Panc1 (cell line): ENCODE measurements at regions not wholly inside any gene's neighbourhood (a gene's known extent, or its start where the extent isn't known, plus 50 kb on each side); places are given as distances from the start of the nearest gene placed in this dataset.

Experiments used
- ATAC-seq: fragments of 200-7000 bp; cut with Tn5 transposase; 2 replicates; pipeline ENCODE4 v1.9.1; 2020; ENCODE audit warnings: mild to moderate bottlenecking, moderate library complexity
- BruUV-seq: library from RNA; stranded (reverse); fragments of 400-500 nt; replicated peaks from 2 replicates; lab custom pipeline; 2021; lab: Mats Ljungman, UMichigan
- CTCF ChIA-PET: fragments of 300-600 bp; sonication (Branson Sonifier 250); formaldehyde crosslinking; loops from one replicate; lab custom pipeline; 2022; ENCODE audit warnings: antibody characterized with exemption; lab: Charles Lee
- POLR2A ChIA-PET: fragments of 300-600 bp; sonication (Branson Sonifier 250); formaldehyde crosslinking; loops from one replicate; lab custom pipeline; 2022; ENCODE audit warnings: antibody characterized with exemption; lab: Charles Lee
- DNase-seq: peaks from one replicate; pipeline ENCODE4 v3.0.0-alpha.2; 2010; ENCODE audit warnings: low read depth, low spot score
- H3K27ac ChIP-seq: 2 replicates; pipeline ENCODE4 v1.5.1; 2011; ENCODE audit warnings: mild to moderate bottlenecking, low read length, inconsistent platforms
- H3K27me3 ChIP-seq: fragments of 200-500 bp; sonication (Bioruptor generic); 2 replicates; pipeline ENCODE4 v1.6.0; 2014; ENCODE audit warnings: low read length, inconsistent platforms; ENCODE audit not compliant: control insufficient read depth, insufficient read depth
- H3K36me3 ChIP-seq: fragments of 200-500 bp; sonication (Bioruptor generic); 2 replicates; pipeline ENCODE4 v1.5.1; 2014; ENCODE audit warnings: inconsistent platforms, mild to moderate bottlenecking, low read length, moderate library complexity; ENCODE audit not compliant: control insufficient read depth, insufficient read depth
- H3K4me1 ChIP-seq: 2 replicates; pipeline ENCODE4 v1.5.1; 2011; ENCODE audit warnings: inconsistent platforms, mild to moderate bottlenecking, low read length, moderate library complexity; ENCODE audit not compliant: control insufficient read depth, insufficient read depth
- H3K4me3 ChIP-seq, 2 experiments: 2 replicates each; pipeline ENCODE4 v1.5.1; 2011 to 2012; ENCODE audit warnings: low read depth in 2 of 2, low read length in 2 of 2, mild to moderate bottlenecking in 2 of 2, inconsistent platforms in 1 of 2, moderate library complexity in 1 of 2
- H3K9me3 ChIP-seq: fragments of 200-500 bp; sonication (Bioruptor generic); 2 replicates; pipeline ENCODE4 v1.5.1; 2014; ENCODE audit warnings: low read depth, mild to moderate bottlenecking, inconsistent platforms, low read length, moderate library complexity; ENCODE audit not compliant: control insufficient read depth, insufficient read depth
- POLR2AphosphoS5 ChIP-seq: IDR thresholded peaks from 2 replicates; pipeline ENCODE4 v1.6.1; 2012; ENCODE audit warnings: mild to moderate bottlenecking, low read depth, low read length, moderate library complexity
- REST ChIP-seq, 2 experiments: IDR thresholded peaks; 2 replicates each; pipeline ENCODE4 v1.6.1; 2011 to 2012; ENCODE audit warnings: low read depth in 2 of 2, control low read depth in 1 of 2, low read length in 1 of 2, mild to moderate bottlenecking in 1 of 2, moderate library complexity in 1 of 2; ENCODE audit not compliant: insufficient read depth in 1 of 2
- SIN3A ChIP-seq: IDR thresholded peaks from 2 replicates; pipeline ENCODE4 v1.6.1; 2012; ENCODE audit warnings: low read depth, mild to moderate bottlenecking, low read length, moderate library complexity, borderline replicate concordance; ENCODE audit not compliant: insufficient read depth
- TCF7L2 ChIP-seq: IDR thresholded peaks from 2 replicates; pipeline ENCODE4 v1.6.1; 2011; ENCODE audit warnings: mild to moderate bottlenecking, low read depth, low read length, inconsistent platforms
- in situ Hi-C: cut with HindIII; loops from 2 replicates; pipeline ENCODE4 v1.10.0; 2016; ENCODE audit warnings: low sequenced_read_pairs, low pct_unique_long_range_greater_than_20kb
- intact Hi-C: fragments of 100-400 bp; cut with micrococcal nuclease; formaldehyde crosslinking; loops from one replicate; pipeline ENCODE4 v1.10.0; 2022; ENCODE audit not compliant: unreplicated experiment
- TF ChIP-seq, protein P1 (sequence below): fragments of 450-650 bp; IDR thresholded peaks from 2 replicates; pipeline ENCODE4 v1.5.1; 2017; ENCODE audit warnings: mild to moderate bottlenecking

DNA sequence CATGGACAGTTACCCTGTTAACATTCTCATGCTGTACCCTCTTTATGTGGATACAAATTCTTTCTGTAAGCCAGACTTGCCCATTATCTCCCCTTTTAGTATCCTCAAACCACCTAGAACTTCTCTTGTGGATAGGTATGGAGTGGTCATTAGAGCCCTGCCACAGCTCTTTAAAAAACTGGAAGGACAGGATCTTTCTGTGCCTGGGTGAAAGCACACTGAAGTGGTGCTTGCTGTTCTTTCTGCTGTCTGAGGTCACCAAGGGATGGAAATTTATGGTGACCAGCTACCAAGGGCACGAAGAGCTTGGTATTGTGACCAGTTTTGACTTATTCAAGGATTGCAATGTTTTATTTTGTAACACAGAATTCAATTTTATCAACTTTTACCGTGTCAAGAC is 344.2 kb downstream of the CBLL2 start:
- in situ Hi-C loops (no loop called here), intact Hi-C loops (no loop called here)
- Histone ChIP-seq H3K9me3 (no peaks in the 10 kb centered on the region), H3K27ac (no peak overlapping the region), H3K4me3 (no peak overlapping the region), H3K36me3 (no peaks in the 10 kb centered on the region), H3K4me1 (no peaks in the 10 kb centered on the region), H3K27me3 (no peaks in the 10 kb centered on the region)
- ATAC-seq (no peak), DNase-seq (no peak)
- POLR2A ChIA-PET, result no interaction called here
- BruUV-seq, result no TSS peak
- no peak for TF ChIP-seq POLR2AphosphoS5
- TF ChIP-seq, protein P1, sequence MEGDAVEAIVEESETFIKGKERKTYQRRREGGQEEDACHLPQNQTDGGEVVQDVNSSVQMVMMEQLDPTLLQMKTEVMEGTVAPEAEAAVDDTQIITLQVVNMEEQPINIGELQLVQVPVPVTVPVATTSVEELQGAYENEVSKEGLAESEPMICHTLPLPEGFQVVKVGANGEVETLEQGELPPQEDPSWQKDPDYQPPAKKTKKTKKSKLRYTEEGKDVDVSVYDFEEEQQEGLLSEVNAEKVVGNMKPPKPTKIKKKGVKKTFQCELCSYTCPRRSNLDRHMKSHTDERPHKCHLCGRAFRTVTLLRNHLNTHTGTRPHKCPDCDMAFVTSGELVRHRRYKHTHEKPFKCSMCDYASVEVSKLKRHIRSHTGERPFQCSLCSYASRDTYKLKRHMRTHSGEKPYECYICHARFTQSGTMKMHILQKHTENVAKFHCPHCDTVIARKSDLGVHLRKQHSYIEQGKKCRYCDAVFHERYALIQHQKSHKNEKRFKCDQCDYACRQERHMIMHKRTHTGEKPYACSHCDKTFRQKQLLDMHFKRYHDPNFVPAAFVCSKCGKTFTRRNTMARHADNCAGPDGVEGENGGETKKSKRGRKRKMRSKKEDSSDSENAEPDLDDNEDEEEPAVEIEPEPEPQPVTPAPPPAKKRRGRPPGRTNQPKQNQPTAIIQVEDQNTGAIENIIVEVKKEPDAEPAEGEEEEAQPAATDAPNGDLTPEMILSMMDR, result no peak
- no peak for TF ChIP-seq REST (IDR thresholded peaks at IDR 0.05; ENCODE audit: insufficient read depth in 1 of 2, low read depth in 2 of 2, low read length in 1 of 2)
- TF ChIP-seq TCF7L2, result no peak
- no peak for TF ChIP-seq SIN3A
- CTCF ChIA-PET, result no interaction called here

DNA sequence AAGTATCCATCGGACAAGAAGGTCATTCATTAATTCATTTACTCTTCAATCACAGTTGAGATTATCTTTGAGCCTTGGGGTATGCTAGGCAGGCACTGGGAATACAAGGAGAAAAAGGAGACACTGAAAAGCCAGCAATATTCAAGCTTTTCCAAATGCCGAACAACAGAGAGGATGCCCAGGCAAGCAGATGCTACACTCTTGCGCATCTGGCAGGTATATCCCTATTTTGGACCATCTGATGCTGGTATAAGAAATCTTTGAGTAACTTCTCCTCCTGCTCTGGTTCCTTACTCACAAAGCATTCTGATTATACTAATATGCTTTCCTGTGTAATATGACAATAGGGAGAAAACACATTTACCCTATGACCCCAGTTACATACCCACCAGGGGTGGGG is 354.9 kb downstream of the CBLL2 start:
- Histone ChIP-seq H3K9me3 (no peaks in the 10 kb centered on the region), H3K36me3 (no peaks in the 10 kb centered on the region), H3K4me1 (no peaks in the 10 kb centered on the region), H3K27me3 (no peaks in the 10 kb centered on the region), H3K4me3 (no peak overlapping the region), H3K27ac (no peak overlapping the region)
- TF ChIP-seq POLR2AphosphoS5 (no peak), REST (IDR thresholded peaks at IDR 0.05; ENCODE audit: insufficient read depth in 1 of 2, low read depth in 2 of 2, low read length in 1 of 2) (no peak), SIN3A (no peak), TCF7L2 (no peak)
- TF ChIP-seq, protein P1, result no peak
- DNase-seq, result no peak
- no TSS peak for BruUV-seq
- POLR2A ChIA-PET, result no interaction called here
- CTCF ChIA-PET, result no interaction called here
- in situ Hi-C loops (no loop called here), intact Hi-C loops (no loop called here)
- ATAC-seq, result no peak
